HFF-Myc (cell line): ENCODE measurements at regions not wholly inside any gene's neighbourhood (a gene's known extent, or its start where the extent isn't known, plus 50 kb on each side); places are given as distances from the start of the nearest gene placed in this dataset.

Experiments
- DNase-seq: peaks from one replicate; pipeline ENCODE4 v3.0.0-alpha.2; 2011; ENCODE audit warnings: low read depth; ENCODE audit errors: extremely low read depth
- H3K4me3 ChIP-seq: replicated peaks from 2 replicates; pipeline ENCODE4 v1.5.1; 2011; ENCODE audit warnings: low read depth, mild to moderate bottlenecking, control low read depth, low read length
- TF ChIP-seq, protein P1 (sequence below): IDR thresholded peaks from 2 replicates; pipeline ENCODE4 v1.5.1; 2012; ENCODE audit warnings: mild to moderate bottlenecking, low read depth, low read length, control low read depth; ENCODE audit errors: missing control alignments

DNA sequence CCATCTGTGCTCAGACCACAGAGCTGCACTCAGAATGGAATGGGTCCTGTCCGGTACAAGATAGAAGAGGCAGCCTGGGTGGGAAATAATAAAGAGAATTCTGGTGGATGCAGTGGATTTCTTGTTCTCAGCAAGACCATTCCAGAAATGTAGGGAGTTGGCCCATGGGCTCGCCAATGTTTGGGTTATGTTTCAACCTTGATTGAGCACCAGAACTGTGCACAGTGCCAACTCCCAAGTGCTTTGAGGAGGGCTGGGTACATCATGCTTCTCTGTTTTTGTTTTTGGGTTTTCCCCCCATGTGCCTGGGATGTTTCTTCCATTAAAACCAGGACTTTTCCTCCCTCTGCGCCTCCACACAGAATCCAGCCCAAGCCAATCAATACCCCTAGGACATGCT, 304.1 kb downstream of the TNS1 start:
- H3K4me3 ChIP-seq = no peak overlapping the region
- TF ChIP-seq, protein P1, sequence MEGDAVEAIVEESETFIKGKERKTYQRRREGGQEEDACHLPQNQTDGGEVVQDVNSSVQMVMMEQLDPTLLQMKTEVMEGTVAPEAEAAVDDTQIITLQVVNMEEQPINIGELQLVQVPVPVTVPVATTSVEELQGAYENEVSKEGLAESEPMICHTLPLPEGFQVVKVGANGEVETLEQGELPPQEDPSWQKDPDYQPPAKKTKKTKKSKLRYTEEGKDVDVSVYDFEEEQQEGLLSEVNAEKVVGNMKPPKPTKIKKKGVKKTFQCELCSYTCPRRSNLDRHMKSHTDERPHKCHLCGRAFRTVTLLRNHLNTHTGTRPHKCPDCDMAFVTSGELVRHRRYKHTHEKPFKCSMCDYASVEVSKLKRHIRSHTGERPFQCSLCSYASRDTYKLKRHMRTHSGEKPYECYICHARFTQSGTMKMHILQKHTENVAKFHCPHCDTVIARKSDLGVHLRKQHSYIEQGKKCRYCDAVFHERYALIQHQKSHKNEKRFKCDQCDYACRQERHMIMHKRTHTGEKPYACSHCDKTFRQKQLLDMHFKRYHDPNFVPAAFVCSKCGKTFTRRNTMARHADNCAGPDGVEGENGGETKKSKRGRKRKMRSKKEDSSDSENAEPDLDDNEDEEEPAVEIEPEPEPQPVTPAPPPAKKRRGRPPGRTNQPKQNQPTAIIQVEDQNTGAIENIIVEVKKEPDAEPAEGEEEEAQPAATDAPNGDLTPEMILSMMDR = no peak
- DNase-seq = no peak

- no peak for DNase-seq
- H3K4me3 ChIP-seq = no peak overlapping the region
- TF ChIP-seq, protein P1 = no peak
Measured at GRCh38 chr2:217695033-217695520, 307.7 kb downstream of the TNS1 start.

DNA sequence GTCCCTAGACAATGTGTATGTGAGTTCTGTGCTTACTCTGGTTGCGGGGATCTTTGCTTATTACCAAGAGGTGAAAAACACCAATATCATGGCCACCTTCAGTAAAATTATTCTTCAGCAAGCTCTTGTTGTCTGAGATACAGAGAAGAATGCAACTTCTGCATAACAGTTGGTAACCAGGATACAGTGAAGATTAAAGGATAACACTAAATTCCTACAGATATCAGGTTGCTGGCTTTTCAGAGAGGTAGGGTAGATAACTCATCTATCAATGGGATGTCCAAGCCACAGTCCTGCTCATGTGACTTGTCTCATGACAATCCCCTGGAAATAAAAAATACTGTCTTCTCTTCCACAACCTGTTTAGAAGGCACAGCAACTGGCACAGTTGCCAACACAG, 308.5 kb downstream of the TNS1 start:
- TF ChIP-seq, protein P1 = no peak
- H3K4me3 ChIP-seq = no peak overlapping the region
- DNase-seq = no peak

GRCh38 chr2:217693363-217693762, 309.4 kb downstream of the TNS1 start:
- no peak overlapping the region for H3K4me3 ChIP-seq
- DNase-seq = no peak
- TF ChIP-seq, protein P1 = no peak

GRCh38 chr2:217691920-217692666, 310.7 kb downstream of the TNS1 start:
- TF ChIP-seq, protein P1 = no peak
- DNase-seq = no peak
- no peak overlapping the region for H3K4me3 ChIP-seq

GRCh38 chr2:217691516-217691915, 311.3 kb downstream of the TNS1 start:
- TF ChIP-seq, protein P1 = no peak
- no peak for DNase-seq
- no peak overlapping the region for H3K4me3 ChIP-seq
